HCT116 (cell line): ENCODE measurements at regions not wholly inside any gene's neighbourhood (a gene's known extent, or its start where the extent isn't known, plus 50 kb on each side); places are given as distances from the start of the nearest gene placed in this dataset.

Experiments used
- ATAC-seq: fragments of 200-7000 bp; cut with Tn5 transposase; 2 replicates; pipeline ENCODE4 v1.9.1; 2020; ENCODE audit warnings: mild to moderate bottlenecking, moderate library complexity
- BruUV-seq: library from RNA; stranded (reverse); fragments of 400-500 nt; replicated peaks from 2 replicates; lab custom pipeline; 2021; lab: Mats Ljungman, UMichigan
- CTCF ChIA-PET: fragments of 300-600 bp; sonication (Branson Sonifier 250); formaldehyde crosslinking; loops from one replicate; lab custom pipeline; 2021; ENCODE audit warnings: antibody characterized with exemption; lab: Charles Lee
- POLR2A ChIA-PET: fragments of 300-600, 350-600 bp; sonication (Branson Sonifier 250); formaldehyde crosslinking; loops from one replicate; lab custom pipeline; 2021; ENCODE audit warnings: antibody characterized with exemption; lab: Charles Lee
- RAD21 ChIA-PET, 2 experiments: fragments of 300-600 bp; sonication (Branson Sonifier 250); formaldehyde crosslinking; loops; one replicate each; lab custom pipeline; 2023; ENCODE audit warnings: low total read pairs in 2 of 2; ENCODE audit not compliant: uncharacterized antibody in 2 of 2, unreplicated experiment in 2 of 2, low non-redundant PET in 1 of 2; lab: Charles Lee
- DNase-seq: peaks from one replicate; pipeline ENCODE4 v3.0.0-alpha.2; 2010; ENCODE audit warnings: low read depth, low spot score
- H2AFZ ChIP-seq: fragments of 200-600 bp; shearing (Covaris generic), sonication (generic); 2 replicates; pipeline ENCODE4 v1.6.1; 2017; ENCODE audit warnings: low read depth, mixed run types, mixed read lengths, antibody characterized with exemption, low read length; ENCODE audit not compliant: poor library complexity, severe bottlenecking
- H3K27ac ChIP-seq: 2 replicates; pipeline ENCODE4 v1.5.1; 2012; ENCODE audit warnings: low read depth, low read length
- H3K27me3 ChIP-seq: fragments of 200-600 bp; sonication (generic); 2 replicates; pipeline ENCODE4 v1.6.1; 2016; ENCODE audit warnings: mixed run types, low read length, mixed read lengths; ENCODE audit not compliant: insufficient read depth
- H3K36me3 ChIP-seq, 2 experiments: fragments of 200-500 bp in 1 of 2; fragments of 200-600 bp in 1 of 2; sonication (Bioruptor generic) in 1 of 2; sonication (generic) in 1 of 2; 2 replicates each; pipeline versions ENCODE4 v1.5.1 to v1.6.1; 2014 to 2016; ENCODE audit warnings: low read length in 2 of 2, inconsistent platforms in 1 of 2, mixed read lengths in 1 of 2, mixed run types in 1 of 2; ENCODE audit not compliant: insufficient read depth in 2 of 2, control insufficient read depth in 1 of 2
- H3K4me1 ChIP-seq, 2 experiments: fragments of 200-600 bp in 1 of 2; sonication (generic) in 1 of 2; 2 replicates each; pipeline versions ENCODE4 v1.5.1 to v1.6.1; 2012 to 2017; ENCODE audit warnings: low read length in 2 of 2, inconsistent platforms in 1 of 2, mild to moderate bottlenecking in 1 of 2, mixed read lengths in 1 of 2, mixed run types in 1 of 2, moderate library complexity in 1 of 2; ENCODE audit not compliant: insufficient read depth in 2 of 2, control insufficient read depth in 1 of 2
- H3K4me2 ChIP-seq: fragments of 200-600 bp; sonication (generic); 2 replicates; pipeline ENCODE4 v1.6.1; 2017; ENCODE audit warnings: mixed run types, low read length, mixed read lengths
- H3K4me3 ChIP-seq, 2 experiments: fragments of 200-600 bp in 1 of 2; sonication (generic) in 1 of 2; replicated peaks in 1 of 2; 2 replicates each; pipeline ENCODE4 v1.5.1; 2011 to 2016; ENCODE audit warnings: low read length in 2 of 2, control low read depth in 1 of 2, low read depth in 1 of 2, mild to moderate bottlenecking in 1 of 2, mixed read lengths in 1 of 2, mixed run types in 1 of 2
- H3K79me2 ChIP-seq: fragments of 200-600 bp; sonication (generic); 2 replicates; pipeline ENCODE4 v1.6.1; 2017; ENCODE audit warnings: mild to moderate bottlenecking, mixed run types, low read length, moderate library complexity, mixed read lengths; ENCODE audit not compliant: insufficient read depth
- H3K9ac ChIP-seq: fragments of 200-600 bp; sonication (generic); 2 replicates; pipeline ENCODE4 v1.6.1; 2016; ENCODE audit warnings: low read length, mixed read lengths
- H3K9me2 ChIP-seq: fragments of 200-600 bp; sonication (generic), shearing (Covaris generic); 2 replicates; pipeline ENCODE4 v1.6.1; 2017; ENCODE audit warnings: mixed run types, mild to moderate bottlenecking, moderate library complexity; ENCODE audit not compliant: insufficient read depth
- H3K9me3 ChIP-seq, 2 experiments: fragments of 200-500 bp in 1 of 2; fragments of 200-600 bp in 1 of 2; sonication (Bioruptor generic) in 1 of 2; sonication (generic) in 1 of 2; 2 replicates each; pipeline ENCODE4 v1.6.1; 2014 to 2017; ENCODE audit warnings: low read length in 2 of 2, mixed read lengths in 2 of 2, inconsistent platforms in 1 of 2, low read depth in 1 of 2, mild to moderate bottlenecking in 1 of 2, mixed run types in 1 of 2, moderate library complexity in 1 of 2; ENCODE audit not compliant: control insufficient read depth in 1 of 2, insufficient read depth in 1 of 2
- H4K20me1 ChIP-seq: fragments of 200-600 bp; sonication (generic), shearing (Covaris generic); 2 replicates; pipeline ENCODE4 v1.6.1; 2017; ENCODE audit warnings: mixed run types, mild to moderate bottlenecking, moderate library complexity; ENCODE audit not compliant: insufficient read depth
- CBX3 ChIP-seq: IDR thresholded peaks from 2 replicates; pipeline ENCODE4 v1.6.1; 2012; ENCODE audit warnings: low read depth
- EZH2 ChIP-seq: fragments of 200-600 bp; sonication (generic); IDR thresholded peaks from 2 replicates; pipeline ENCODE4 v1.6.1; 2017; ENCODE audit warnings: antibody characterized with exemption, mixed run types
- RAD21 ChIP-seq: IDR thresholded peaks from 2 replicates; pipeline ENCODE4 v1.6.1; 2012; ENCODE audit warnings: low read depth, mild to moderate bottlenecking
- SP1 ChIP-seq: IDR thresholded peaks from 2 replicates; pipeline ENCODE4 v1.6.1; 2012; ENCODE audit warnings: low read depth
- SRF ChIP-seq: IDR thresholded peaks from 2 replicates; pipeline ENCODE4 v1.6.1; 2012; ENCODE audit warnings: low read depth
- YY1 ChIP-seq: IDR thresholded peaks from 2 replicates; pipeline ENCODE4 v1.6.1; 2011; ENCODE audit warnings: low read length, low read depth, moderate library complexity, mild to moderate bottlenecking; ENCODE audit not compliant: insufficient replicate concordance; ENCODE audit errors: extremely low read depth
- ZFX ChIP-seq: fragments of 450-650 bp; IDR thresholded peaks from 2 replicates; pipeline ENCODE4 v1.6.1; 2017
- intact Hi-C: fragments of 100-400 bp; cut with micrococcal nuclease; formaldehyde crosslinking; loops from 2 replicates; pipeline ENCODE4 v1.10.0; 2022
- TF ChIP-seq, protein P1 (sequence below): IDR thresholded peaks from 2 replicates; pipeline ENCODE4 v1.6.1; 2012; ENCODE audit warnings: low read depth
- TF ChIP-seq, protein P2 (sequence below): IDR thresholded peaks from 2 replicates; pipeline ENCODE4 v1.6.1; 2012

GRCh38 chr21:27400045-27400444 lies 433.2 kb upstream of the ADAMTS5 start:
- TF ChIP-seq RAD21 = no peak
- no peak for TF ChIP-seq SRF
- TF ChIP-seq, protein P1, sequence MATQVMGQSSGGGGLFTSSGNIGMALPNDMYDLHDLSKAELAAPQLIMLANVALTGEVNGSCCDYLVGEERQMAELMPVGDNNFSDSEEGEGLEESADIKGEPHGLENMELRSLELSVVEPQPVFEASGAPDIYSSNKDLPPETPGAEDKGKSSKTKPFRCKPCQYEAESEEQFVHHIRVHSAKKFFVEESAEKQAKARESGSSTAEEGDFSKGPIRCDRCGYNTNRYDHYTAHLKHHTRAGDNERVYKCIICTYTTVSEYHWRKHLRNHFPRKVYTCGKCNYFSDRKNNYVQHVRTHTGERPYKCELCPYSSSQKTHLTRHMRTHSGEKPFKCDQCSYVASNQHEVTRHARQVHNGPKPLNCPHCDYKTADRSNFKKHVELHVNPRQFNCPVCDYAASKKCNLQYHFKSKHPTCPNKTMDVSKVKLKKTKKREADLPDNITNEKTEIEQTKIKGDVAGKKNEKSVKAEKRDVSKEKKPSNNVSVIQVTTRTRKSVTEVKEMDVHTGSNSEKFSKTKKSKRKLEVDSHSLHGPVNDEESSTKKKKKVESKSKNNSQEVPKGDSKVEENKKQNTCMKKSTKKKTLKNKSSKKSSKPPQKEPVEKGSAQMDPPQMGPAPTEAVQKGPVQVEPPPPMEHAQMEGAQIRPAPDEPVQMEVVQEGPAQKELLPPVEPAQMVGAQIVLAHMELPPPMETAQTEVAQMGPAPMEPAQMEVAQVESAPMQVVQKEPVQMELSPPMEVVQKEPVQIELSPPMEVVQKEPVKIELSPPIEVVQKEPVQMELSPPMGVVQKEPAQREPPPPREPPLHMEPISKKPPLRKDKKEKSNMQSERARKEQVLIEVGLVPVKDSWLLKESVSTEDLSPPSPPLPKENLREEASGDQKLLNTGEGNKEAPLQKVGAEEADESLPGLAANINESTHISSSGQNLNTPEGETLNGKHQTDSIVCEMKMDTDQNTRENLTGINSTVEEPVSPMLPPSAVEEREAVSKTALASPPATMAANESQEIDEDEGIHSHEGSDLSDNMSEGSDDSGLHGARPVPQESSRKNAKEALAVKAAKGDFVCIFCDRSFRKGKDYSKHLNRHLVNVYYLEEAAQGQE = no peak
- no peak for TF ChIP-seq CBX3
- TF ChIP-seq, protein P2, sequence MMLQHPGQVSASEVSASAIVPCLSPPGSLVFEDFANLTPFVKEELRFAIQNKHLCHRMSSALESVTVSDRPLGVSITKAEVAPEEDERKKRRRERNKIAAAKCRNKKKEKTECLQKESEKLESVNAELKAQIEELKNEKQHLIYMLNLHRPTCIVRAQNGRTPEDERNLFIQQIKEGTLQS = no peak
- TF ChIP-seq YY1 = no peak
- no peak for TF ChIP-seq SP1
- TF ChIP-seq EZH2 = no peak
- TF ChIP-seq ZFX = no peak
- no TSS peak for BruUV-seq
- ChIA-PET RAD21 (no interaction called here), CTCF (no interaction called here), POLR2A (no interaction called here)
- no peak overlapping the region for H3K27ac ChIP-seq
- H3K79me2 ChIP-seq = no peaks in the 10 kb centered on the region
- H3K9me3 ChIP-seq = peaks cover 12 to 40% of the 10 kb centered on the region in 2 experiments; a peak in 3 of 4 replicates
- no peak for ATAC-seq
- no peak overlapping the region for H2AFZ ChIP-seq
- H3K4me2 ChIP-seq = no peak overlapping the region
- no peak for DNase-seq
- H3K36me3 ChIP-seq = no peaks in the 10 kb centered on the region
- H3K4me1 ChIP-seq = no peaks in the 10 kb centered on the region
- H3K4me3 ChIP-seq = no peak overlapping the region
- no peak overlapping the region for H3K9ac ChIP-seq
- no peaks in the 10 kb centered on the region for H3K27me3 ChIP-seq
- intact Hi-C loops = no loop called here
- no peaks in the 10 kb centered on the region for H4K20me1 ChIP-seq
- H3K9me2 ChIP-seq = no peaks in the 10 kb centered on the region
